ENCODE measurements at regions not wholly inside any gene's neighbourhood (a gene's known extent, or its start where the extent isn't known, plus 50 kb on each side); places are given as distances from the start of the nearest gene placed in this dataset.
"Not testable (repeated sequence)": the region's sequence is repeated elsewhere in the genome, so short reads cannot be mapped to it uniquely, and the experiment has no call there.

- no peak for DNase-seq (ENCODE audit: low spot score)
- H3K4me3 ChIP-seq, result no peak overlapping the region
- H3K9me3 ChIP-seq, result no peaks in the 10 kb centered on the region
- H3K4me1 ChIP-seq (replicated peaks), result peaks cover 2% of the 10 kb centered on the region
- intact Hi-C loops (cut with DNase I), result no loop called here
- H3K27me3 ChIP-seq (replicated peaks; ENCODE audit: insufficient read depth), result no peaks in the 10 kb centered on the region
- 62% methylated on average over 6 of the region's 6 CpGs for WGBS
- TF ChIP-seq CTCF (IDR thresholded peaks at IDR 0.05), result no peak
- no peak for TF ChIP-seq POLR2AphosphoS5 (IDR thresholded peaks at IDR 0.05)
- TF ChIP-seq POLR2A (IDR thresholded peaks at IDR 0.05), result no peak
- no peak overlapping the region for H3K27ac ChIP-seq
- no peaks in the 10 kb centered on the region for H3K36me3 ChIP-seq
Measured at GRCh38 chr7:121608785-121609184, 212.7 kb upstream of the FAM3C start.

GRCh38 chr7:121608183-121608582 is 212.1 kb upstream of the FAM3C start:
- H3K36me3 ChIP-seq; H3K4me1 ChIP-seq (replicated peaks); H3K27me3 ChIP-seq (replicated peaks; ENCODE audit: insufficient read depth); DNase-seq (ENCODE audit: low spot score); H3K9me3 ChIP-seq; H3K4me3 ChIP-seq; H3K27ac ChIP-seq; intact Hi-C loops (cut with DNase I): not testable (repeated sequence)
- 86% methylated on average over 2 of the region's 2 CpGs for WGBS

GRCh38 chr7:121605317-121605680 is 209.2 kb upstream of the FAM3C start:
- Histone ChIP-seq H3K36me3 (no peaks in the 10 kb centered on the region), H3K9me3 (no peaks in the 10 kb centered on the region), H3K4me1 (replicated peaks) (peaks cover 2% of the 10 kb centered on the region), H3K27me3 (replicated peaks; ENCODE audit: insufficient read depth) (no peaks in the 10 kb centered on the region), H3K4me3 (no peak overlapping the region), H3K27ac (no peak overlapping the region)
- no peak for TF ChIP-seq POLR2A (IDR thresholded peaks at IDR 0.05)
- TF ChIP-seq CTCF (IDR thresholded peaks at IDR 0.05), result peak in 2 of 4 experiments; percentile 16 to 26
- TF ChIP-seq POLR2AphosphoS5 (IDR thresholded peaks at IDR 0.05), result no peak
- intact Hi-C loops (cut with DNase I), result no loop called here
- no peak for DNase-seq (ENCODE audit: low spot score)
- WGBS, result 31% methylated on average over 3 of the region's 3 CpGs

- Histone ChIP-seq H3K9me3 (no peaks in the 10 kb centered on the region), H3K36me3 (no peaks in the 10 kb centered on the region), H3K27ac (no peak overlapping the region), H3K4me1 (replicated peaks) (peaks cover 2% of the 10 kb centered on the region), H3K4me3 (no peak overlapping the region), H3K27me3 (replicated peaks; ENCODE audit: insufficient read depth) (no peaks in the 10 kb centered on the region)
- TF ChIP-seq CTCF (IDR thresholded peaks at IDR 0.05) (no peak), POLR2A (IDR thresholded peaks at IDR 0.05) (no peak), POLR2AphosphoS5 (IDR thresholded peaks at IDR 0.05) (no peak)
- 47% methylated on average over 2 of the region's 2 CpGs for WGBS
- intact Hi-C loops (cut with DNase I), result no loop called here
- DNase-seq (ENCODE audit: low spot score), result no peak
Measured at GRCh38 chr7:121604627-121605316, 208.7 kb upstream of the FAM3C start.

- no peak for TF ChIP-seq CTCF (IDR thresholded peaks at IDR 0.05)
- no peak for TF ChIP-seq POLR2A (IDR thresholded peaks at IDR 0.05)
- no peak for TF ChIP-seq POLR2AphosphoS5 (IDR thresholded peaks at IDR 0.05)
- H3K9me3 ChIP-seq, result no peaks in the 10 kb centered on the region
- peaks cover 2% of the 10 kb centered on the region for H3K4me1 ChIP-seq (replicated peaks)
- H3K27me3 ChIP-seq (replicated peaks; ENCODE audit: insufficient read depth), result no peaks in the 10 kb centered on the region
- no peak overlapping the region for H3K4me3 ChIP-seq
- no peak overlapping the region for H3K27ac ChIP-seq
- DNase-seq (ENCODE audit: low spot score), result no peak
- intact Hi-C loops (cut with DNase I), result no loop called here
- no peaks in the 10 kb centered on the region for H3K36me3 ChIP-seq
- 45% methylated on average over 2 of the region's 2 CpGs for WGBS
Measured at GRCh38 chr7:121603886-121604285, 207.8 kb upstream of the FAM3C start.
